Activated T-cell treated with anti-CD3 and anti-CD28 coated beads, Interleukin-2, amount 50 U/mL, for 24 hours (primary cell): ENCODE measurements at regions not wholly inside any gene's neighbourhood (a gene's known extent, or its start where the extent isn't known, plus 50 kb on each side); places are given as distances from the start of the nearest gene placed in this dataset.
"Not testable (repeated sequence)": the region's sequence is repeated elsewhere in the genome, so short reads cannot be mapped to it uniquely, and the experiment has no call there.

Experiments used
- DNase-seq: peaks from one replicate; pipeline ENCODE4 v3.0.0-alpha.2; 2020
- H3K27ac Mint-ChIP-seq: 2 replicates; pipeline ENCODE4 v1.8.0; 2020; ENCODE audit warnings: mild to moderate bottlenecking, mixed read lengths
- H3K27me3 Mint-ChIP-seq: 2 replicates; pipeline ENCODE4 v1.8.0; 2020; ENCODE audit warnings: mixed read lengths
- H3K36me3 Mint-ChIP-seq: 2 replicates; pipeline ENCODE4 v1.8.0; 2020; ENCODE audit warnings: low read depth, mixed read lengths
- H3K4me1 Mint-ChIP-seq: 2 replicates; pipeline ENCODE4 v1.8.0; 2020; ENCODE audit warnings: low read depth, mixed read lengths
- H3K4me3 Mint-ChIP-seq: 2 replicates; pipeline ENCODE4 v1.8.0; 2020; ENCODE audit warnings: mild to moderate bottlenecking, moderate library complexity, mixed read lengths
- H3K9me3 Mint-ChIP-seq: 2 replicates; pipeline ENCODE4 v1.8.0; 2020; ENCODE audit warnings: mixed read lengths

DNA sequence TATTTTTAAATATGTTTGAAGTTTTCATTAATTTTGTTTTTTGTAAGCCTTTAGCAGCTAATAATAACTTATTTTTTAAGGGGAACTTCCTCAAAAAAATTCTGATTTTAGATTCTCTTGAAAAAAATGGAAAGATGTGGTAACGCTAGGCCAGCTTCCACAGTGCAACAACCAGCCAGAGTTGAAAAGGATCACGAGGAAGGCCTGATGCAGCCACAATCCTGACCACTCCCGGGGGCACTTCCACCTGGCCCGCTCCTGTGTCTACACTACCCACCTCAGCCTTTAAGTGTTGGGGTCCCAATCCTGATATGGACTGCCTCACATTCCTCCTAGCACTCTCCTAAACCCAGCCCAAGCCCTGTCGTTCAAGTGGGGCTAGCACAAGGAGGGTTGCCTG, 101.1 kb downstream of the TMEM17 start:
- H3K4me3 Mint-ChIP-seq = no peak overlapping the region
- H3K4me1 Mint-ChIP-seq = no peaks in the 10 kb centered on the region
- H3K27me3 Mint-ChIP-seq = no peaks in the 10 kb centered on the region
- H3K36me3 Mint-ChIP-seq = no peaks in the 10 kb centered on the region
- DNase-seq = no peak
- H3K27ac Mint-ChIP-seq = no peak overlapping the region
- H3K9me3 Mint-ChIP-seq = no peaks in the 10 kb centered on the region

DNA sequence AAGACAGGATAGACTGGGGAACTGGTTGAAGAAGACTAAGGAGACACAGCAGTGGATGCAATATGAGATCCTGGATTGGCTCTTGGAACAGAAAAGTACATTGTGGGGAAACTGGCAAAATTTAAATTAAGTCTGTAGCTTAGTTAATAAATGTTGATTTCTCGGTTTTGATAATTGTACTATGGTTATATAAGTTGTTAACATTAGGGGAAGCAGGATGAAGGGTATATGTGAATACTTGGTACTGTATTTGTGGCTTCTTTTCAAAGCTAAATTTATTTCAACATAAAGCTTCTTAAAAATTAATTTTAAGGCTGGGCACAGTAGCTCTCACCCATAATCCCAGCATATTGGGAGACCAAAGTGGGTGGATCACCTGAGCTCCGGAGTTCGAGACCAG, 103.8 kb downstream of the TMEM17 start:
- H3K4me1 Mint-ChIP-seq = no peaks in the 10 kb centered on the region
- no peak for DNase-seq
- no peaks in the 10 kb centered on the region for H3K27me3 Mint-ChIP-seq
- no peaks in the 10 kb centered on the region for H3K9me3 Mint-ChIP-seq
- no peak overlapping the region for H3K4me3 Mint-ChIP-seq
- H3K36me3 Mint-ChIP-seq = no peaks in the 10 kb centered on the region
- no peak overlapping the region for H3K27ac Mint-ChIP-seq

DNA sequence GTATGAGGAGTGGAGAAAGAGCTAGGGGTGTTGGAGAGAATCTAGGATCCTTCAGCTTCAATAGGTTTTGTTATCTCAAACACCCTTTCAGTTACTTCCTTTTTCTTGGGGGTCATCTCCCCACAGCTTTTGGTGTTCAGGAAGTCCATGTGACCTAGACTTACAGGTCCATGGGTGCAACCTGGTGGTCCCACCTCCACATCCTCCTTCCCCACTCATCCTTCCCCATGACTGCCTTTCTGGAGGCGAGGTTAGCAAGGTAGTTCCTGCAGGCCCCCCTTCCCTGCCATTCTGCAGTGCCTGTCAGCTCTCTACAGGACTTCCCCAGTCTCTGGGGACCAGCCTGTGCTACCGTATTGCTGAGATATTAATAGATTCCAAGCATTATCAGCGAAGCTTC, 107.6 kb downstream of the TMEM17 start:
- Mint-ChIP-seq H3K27me3 (no peaks in the 10 kb centered on the region), H3K36me3 (no peaks in the 10 kb centered on the region), H3K4me1 (no peaks in the 10 kb centered on the region)

DNA sequence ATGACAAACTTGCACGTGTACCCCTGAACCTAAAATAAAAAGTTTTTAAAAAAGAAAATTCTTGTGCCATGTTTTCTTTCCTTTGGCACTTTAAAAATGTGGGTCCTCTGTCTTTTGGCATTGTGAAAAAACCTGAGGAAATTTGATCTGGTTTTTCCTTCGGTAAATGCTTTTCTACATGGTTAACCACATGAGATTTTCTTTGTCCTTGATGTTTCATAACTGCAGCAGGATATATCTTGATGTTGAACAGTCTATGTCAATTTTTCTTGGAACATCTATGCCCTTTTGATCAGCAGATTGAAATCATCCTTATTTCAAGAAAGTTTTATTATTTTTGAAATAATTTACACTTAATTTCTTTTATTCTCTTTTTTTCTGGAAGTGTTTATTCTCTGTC, 109.1 kb downstream of the TMEM17 start:
- H3K27me3 Mint-ChIP-seq = no peaks in the 10 kb centered on the region
- no peaks in the 10 kb centered on the region for H3K36me3 Mint-ChIP-seq
- H3K9me3 Mint-ChIP-seq = no peaks in the 10 kb centered on the region

More for the DNA sequence above, 107.6 kb downstream of the TMEM17 start:
- Mint-ChIP-seq H3K4me3 (no peak overlapping the region), H3K27ac (no peak overlapping the region), H3K9me3 (no peaks in the 10 kb centered on the region)
- DNase-seq = no peak

DNA sequence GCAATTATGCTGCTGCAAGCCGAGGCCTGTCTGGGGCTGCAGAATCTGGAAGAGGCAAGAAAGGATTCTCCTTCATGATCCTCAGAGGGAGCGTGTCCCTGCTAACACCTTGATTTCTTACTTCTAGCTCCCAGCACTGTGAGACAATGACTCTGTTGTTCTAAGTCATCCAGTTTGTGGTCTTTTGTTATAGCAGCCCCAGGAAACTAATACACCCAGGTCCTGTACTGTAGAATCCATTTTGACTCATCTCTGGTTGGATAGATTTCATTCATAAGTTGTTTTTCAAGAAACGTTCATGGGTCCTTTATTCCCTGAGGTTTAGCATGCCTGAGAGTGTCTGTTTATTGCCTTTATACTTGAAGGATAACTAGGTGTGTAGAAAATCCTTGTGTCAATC, 112.7 kb downstream of the TMEM17 start:
- Mint-ChIP-seq H3K9me3 (no peaks in the 10 kb centered on the region), H3K4me3 (no peak overlapping the region), H3K4me1 (no peaks in the 10 kb centered on the region), H3K27ac (no peak overlapping the region), H3K36me3 (no peaks in the 10 kb centered on the region), H3K27me3 (no peaks in the 10 kb centered on the region)
- DNase-seq = no peak

More for the DNA sequence above, 109.1 kb downstream of the TMEM17 start:
- H3K27ac Mint-ChIP-seq = no peak overlapping the region
- no peak overlapping the region for H3K4me3 Mint-ChIP-seq
- no peak for DNase-seq
- no peaks in the 10 kb centered on the region for H3K4me1 Mint-ChIP-seq

DNA sequence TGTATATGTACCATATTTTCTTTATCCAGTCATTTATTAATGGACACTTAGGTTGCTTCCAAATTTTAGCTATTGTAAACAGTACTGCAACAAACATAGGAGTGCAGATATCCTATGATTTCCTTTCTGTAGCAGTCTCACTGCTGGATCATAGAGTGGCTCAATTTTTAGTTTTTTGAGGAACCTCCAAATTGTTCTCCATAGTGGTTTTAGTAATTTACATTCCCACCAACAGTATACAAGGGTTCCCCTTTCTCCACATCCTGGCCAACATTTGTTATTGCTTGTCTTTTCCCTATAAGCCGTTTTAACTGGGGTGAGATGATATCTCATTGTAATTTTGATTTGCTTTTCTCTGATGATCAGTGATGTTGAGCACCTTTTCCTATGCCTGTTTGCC, 114.3 kb downstream of the TMEM17 start:
- Mint-ChIP-seq H3K27me3 (no peaks in the 10 kb centered on the region), H3K4me1 (no peaks in the 10 kb centered on the region), H3K4me3 (no peak overlapping the region), H3K36me3 (no peaks in the 10 kb centered on the region), H3K9me3 (peaks cover 2% of the 10 kb centered on the region), H3K27ac (no peak overlapping the region)
- DNase-seq = no peak

DNA sequence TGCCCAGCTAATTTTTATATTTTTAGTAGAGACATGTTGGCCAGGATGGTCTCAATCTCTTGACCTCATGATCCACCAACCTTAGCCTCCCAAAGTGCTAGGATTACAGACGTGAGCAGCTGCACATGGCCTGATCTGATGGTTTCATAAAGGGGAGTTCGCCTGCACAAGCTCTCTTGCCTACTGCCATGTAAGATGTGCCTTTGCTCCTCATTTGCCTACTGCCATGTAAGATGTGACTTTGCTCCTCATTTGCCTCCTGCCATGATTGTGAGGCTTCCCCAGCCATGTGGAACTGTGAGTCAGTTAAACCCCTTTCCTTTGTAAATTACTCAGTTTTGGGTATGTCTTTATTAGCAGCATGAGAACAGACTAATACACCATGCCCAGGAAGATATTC, 119.6 kb downstream of the TMEM17 start:
- H3K36me3 Mint-ChIP-seq, H3K4me1 Mint-ChIP-seq, H3K4me3 Mint-ChIP-seq, H3K27ac Mint-ChIP-seq, DNase-seq, H3K27me3 Mint-ChIP-seq, H3K9me3 Mint-ChIP-seq: not testable (repeated sequence)

DNA sequence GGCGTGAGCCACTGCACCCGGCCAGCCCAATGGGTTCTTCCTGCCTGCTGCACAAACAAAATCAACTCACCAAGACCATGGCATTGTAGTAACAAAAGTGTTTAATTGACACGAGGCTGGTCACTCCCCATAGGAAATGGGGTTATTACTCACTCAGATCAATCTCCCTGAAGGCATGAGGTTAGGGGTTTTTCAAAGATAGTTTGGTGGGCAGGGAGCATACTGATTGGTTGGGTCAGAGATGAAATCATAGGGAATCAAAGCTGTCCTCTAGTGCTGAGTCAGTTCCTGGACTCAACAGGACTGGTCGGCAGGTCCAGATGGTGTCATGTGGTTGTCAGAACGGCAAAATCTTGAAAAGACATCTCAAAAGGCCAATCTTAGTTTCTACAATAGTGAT, 122.1 kb downstream of the TMEM17 start:
- Mint-ChIP-seq H3K36me3 (no peaks in the 10 kb centered on the region), H3K4me3 (no peak overlapping the region), H3K27ac (no peak overlapping the region), H3K9me3 (peaks cover 9% of the 10 kb centered on the region), H3K4me1 (peaks cover 3% of the 10 kb centered on the region), H3K27me3 (no peaks in the 10 kb centered on the region)
- DNase-seq = no peak

DNA sequence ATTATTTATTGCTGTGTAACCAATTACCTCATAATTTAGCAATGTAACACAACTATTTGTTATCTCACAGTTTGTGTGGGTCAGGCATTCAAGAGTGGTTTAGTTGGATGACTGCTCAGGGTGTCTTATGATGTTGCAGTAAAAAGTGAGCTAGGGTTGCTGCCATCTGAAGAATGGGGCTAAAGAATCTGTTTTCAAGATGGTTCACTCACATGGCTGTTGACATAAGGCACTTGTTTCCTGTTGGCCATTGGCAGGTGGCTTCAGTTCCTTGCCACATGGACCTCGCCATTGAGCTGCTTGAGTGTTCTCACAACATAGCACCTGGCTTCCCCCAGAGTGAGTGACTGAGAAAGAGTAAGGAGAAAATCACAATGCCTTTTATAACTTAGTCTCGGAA, 123.2 kb downstream of the TMEM17 start:
- no peak for DNase-seq
- Mint-ChIP-seq H3K27ac (no peak overlapping the region), H3K27me3 (no peaks in the 10 kb centered on the region), H3K9me3 (peaks cover 9% of the 10 kb centered on the region), H3K4me3 (no peak overlapping the region), H3K36me3 (no peaks in the 10 kb centered on the region), H3K4me1 (peaks cover 3% of the 10 kb centered on the region)

DNA sequence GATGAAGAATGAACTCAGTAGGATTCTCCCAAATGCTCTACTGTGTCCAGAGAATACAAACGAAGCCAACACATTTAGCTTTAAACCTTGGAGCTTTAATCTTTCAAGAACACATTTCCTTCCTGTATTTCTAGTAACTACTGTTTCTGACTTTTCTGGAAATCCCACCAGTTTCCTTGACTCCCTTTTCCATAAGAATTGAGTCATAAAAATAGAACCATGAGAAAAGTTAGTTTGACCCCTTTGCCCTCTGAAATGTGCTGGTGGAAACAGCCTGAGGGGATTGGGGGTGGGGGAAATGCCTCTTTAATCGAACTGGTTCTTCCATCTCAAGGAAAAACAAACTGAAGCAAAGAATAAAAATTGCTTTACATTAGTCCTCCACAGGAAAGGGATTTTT, 123.9 kb downstream of the TMEM17 start:
- Mint-ChIP-seq H3K27ac (no peak overlapping the region), H3K4me3 (no peak overlapping the region), H3K4me1 (peaks cover 3% of the 10 kb centered on the region), H3K27me3 (no peaks in the 10 kb centered on the region), H3K36me3 (no peaks in the 10 kb centered on the region), H3K9me3 (peaks cover 7% of the 10 kb centered on the region)
- no peak for DNase-seq

DNA sequence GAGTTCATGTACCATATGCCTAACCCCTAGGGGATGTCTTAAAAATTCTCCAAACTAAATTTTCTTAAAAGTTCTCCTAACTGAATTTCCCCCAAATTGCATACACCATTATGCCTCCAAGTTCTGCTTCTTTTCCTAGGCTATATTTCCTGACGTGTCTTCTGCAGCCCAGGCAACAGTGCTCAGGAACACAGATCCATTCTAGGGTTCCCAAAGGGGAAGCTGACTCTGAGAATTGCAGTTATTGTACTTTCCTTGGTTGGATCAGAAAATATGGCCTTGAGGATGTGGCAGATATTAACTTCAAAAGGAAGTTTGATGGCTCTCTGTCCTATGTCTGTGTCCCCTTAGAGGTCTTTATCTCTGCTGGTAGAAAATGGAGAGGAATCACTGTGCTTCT, 124.3 kb downstream of the TMEM17 start:
- H3K4me1 Mint-ChIP-seq = peaks cover 3% of the 10 kb centered on the region
- DNase-seq = no peak
- no peaks in the 10 kb centered on the region for H3K27me3 Mint-ChIP-seq
- no peak overlapping the region for H3K27ac Mint-ChIP-seq
- H3K9me3 Mint-ChIP-seq = peaks cover 7% of the 10 kb centered on the region
- H3K36me3 Mint-ChIP-seq = no peaks in the 10 kb centered on the region
- no peak overlapping the region for H3K4me3 Mint-ChIP-seq

DNA sequence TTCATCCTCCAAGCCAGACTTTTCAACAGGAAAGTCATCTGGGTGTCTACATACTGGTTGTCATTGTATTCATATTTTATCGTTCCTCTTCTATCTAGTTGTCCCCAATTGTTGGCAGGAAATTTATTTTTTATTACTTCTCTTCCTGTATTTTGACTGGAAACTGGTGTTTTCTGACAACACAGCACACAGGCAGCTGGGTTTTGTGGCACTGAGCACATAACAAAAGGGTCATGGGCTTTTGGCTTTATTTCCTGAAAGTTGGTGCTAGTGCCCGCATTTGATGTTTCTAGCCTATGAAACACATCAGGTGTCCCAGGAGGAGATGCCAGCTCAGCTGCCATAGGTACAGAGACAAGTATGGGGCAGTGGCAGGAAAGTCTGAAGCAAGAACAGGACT, 126.4 kb downstream of the TMEM17 start:
- Mint-ChIP-seq H3K27ac (no peak overlapping the region), H3K27me3 (no peaks in the 10 kb centered on the region), H3K9me3 (peaks cover 4% of the 10 kb centered on the region), H3K4me1 (peaks cover 3% of the 10 kb centered on the region), H3K4me3 (no peak overlapping the region), H3K36me3 (no peaks in the 10 kb centered on the region)
- no peak for DNase-seq

DNA sequence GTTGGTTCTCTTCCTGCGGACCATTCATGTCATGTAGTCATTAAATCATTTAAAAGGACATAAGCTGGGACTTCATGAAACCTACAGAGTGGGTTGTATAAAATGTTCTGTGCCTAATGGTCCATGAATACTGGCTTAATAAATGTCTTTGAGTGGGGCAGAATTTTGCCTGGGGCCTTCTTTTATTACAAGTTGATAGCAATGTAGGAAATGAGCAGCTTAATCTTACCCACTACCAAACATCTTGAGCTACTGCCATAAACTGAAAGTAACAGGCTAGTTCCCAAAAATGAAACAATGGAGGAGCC, 130.9 kb downstream of the TMEM17 start:
- Mint-ChIP-seq H3K9me3 (peaks cover 8% of the 10 kb centered on the region), H3K27me3 (no peaks in the 10 kb centered on the region), H3K27ac (no peak overlapping the region), H3K36me3 (no peaks in the 10 kb centered on the region), H3K4me3 (no peak overlapping the region), H3K4me1 (no peaks in the 10 kb centered on the region)
- DNase-seq = no peak

DNA sequence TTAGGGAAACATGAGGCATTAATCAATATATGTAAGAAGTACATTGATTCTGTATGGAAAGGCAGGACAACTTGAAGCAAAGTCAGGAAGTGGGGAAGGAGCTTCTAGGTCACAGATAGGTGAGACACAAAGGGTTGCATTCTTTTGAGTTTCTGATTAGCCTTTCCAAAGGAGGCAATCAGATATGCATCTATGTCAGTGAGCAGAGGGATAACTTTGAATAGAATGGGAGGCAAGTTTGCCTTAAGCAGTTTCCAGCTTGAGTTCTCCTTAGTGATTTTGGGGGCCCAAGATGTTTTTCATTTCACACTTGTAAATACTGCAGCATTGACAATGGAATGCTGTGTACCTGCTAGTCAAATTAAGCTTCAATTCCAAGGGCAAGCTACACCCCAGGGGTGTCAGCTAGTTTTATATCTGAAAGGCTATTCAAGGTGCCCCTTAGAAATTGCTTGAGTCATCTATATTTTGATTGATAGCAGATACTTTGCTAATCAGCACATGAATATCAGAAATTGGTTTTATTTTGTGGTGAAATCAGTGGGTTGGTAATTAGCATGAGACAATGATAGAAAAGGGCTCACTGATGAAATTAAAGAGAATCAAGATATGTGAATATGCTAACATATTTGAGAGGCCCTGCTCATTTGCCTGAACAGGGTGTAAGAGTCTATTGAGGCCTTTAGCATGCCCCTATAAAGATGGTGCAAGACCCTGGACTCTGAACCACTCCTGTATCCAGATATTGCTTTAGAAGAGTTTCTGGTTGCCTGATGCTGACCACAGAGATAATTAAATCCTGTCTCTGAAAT, 131.5 kb downstream of the TMEM17 start:
- Mint-ChIP-seq H3K27me3 (no peaks in the 10 kb centered on the region), H3K4me1 (no peaks in the 10 kb centered on the region), H3K36me3 (no peaks in the 10 kb centered on the region), H3K4me3 (no peak overlapping the region), H3K9me3 (peaks cover 8% of the 10 kb centered on the region), H3K27ac (no peak overlapping the region)
- DNase-seq = no peak

DNA sequence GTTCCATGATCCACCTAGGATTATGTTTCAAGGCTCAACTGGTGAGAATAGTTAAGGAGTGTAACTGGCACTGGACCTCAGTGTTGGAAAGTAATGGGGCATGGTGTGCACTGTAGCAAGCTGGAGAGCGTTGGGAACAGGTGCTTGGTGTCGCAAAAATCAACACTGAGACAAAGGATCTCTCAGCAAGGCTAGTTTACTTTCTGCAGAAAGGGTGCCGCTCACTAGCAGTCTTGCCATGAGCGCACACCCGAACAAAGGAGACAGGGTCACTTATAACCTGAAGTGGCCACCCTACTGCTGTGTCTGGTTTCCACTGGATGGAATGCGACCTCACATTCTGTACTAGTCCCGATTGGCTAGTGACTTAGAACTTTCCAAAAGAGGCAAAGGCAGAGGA, 133.2 kb downstream of the TMEM17 start:
- no peaks in the 10 kb centered on the region for H3K4me1 Mint-ChIP-seq
- no peaks in the 10 kb centered on the region for H3K27me3 Mint-ChIP-seq
- H3K9me3 Mint-ChIP-seq = peaks cover 8% of the 10 kb centered on the region
- no peak for DNase-seq
- H3K27ac Mint-ChIP-seq = no peak overlapping the region
- no peaks in the 10 kb centered on the region for H3K36me3 Mint-ChIP-seq
- no peak overlapping the region for H3K4me3 Mint-ChIP-seq
